NT2/D1 (cell line): ENCODE measurements at regions not wholly inside any gene's neighbourhood (a gene's known extent, or its start where the extent isn't known, plus 50 kb on each side); places are given as distances from the start of the nearest gene placed in this dataset.

ENCODE experiments used
- SUZ12 ChIP-seq: IDR thresholded peaks from 2 replicates; pipeline ENCODE4 v1.6.1; 2011; ENCODE audit not compliant: insufficient read length, insufficient read depth; ENCODE audit errors: extremely low read depth
- YY1 ChIP-seq: IDR thresholded peaks from 2 replicates; pipeline ENCODE4 v1.6.1; 2011; ENCODE audit not compliant: insufficient read length, insufficient read depth
- ZNF274 ChIP-seq: IDR thresholded peaks from 2 replicates; pipeline ENCODE4 v1.6.1; 2011; ENCODE audit warnings: mild to moderate bottlenecking, low read depth, low read length

DNA sequence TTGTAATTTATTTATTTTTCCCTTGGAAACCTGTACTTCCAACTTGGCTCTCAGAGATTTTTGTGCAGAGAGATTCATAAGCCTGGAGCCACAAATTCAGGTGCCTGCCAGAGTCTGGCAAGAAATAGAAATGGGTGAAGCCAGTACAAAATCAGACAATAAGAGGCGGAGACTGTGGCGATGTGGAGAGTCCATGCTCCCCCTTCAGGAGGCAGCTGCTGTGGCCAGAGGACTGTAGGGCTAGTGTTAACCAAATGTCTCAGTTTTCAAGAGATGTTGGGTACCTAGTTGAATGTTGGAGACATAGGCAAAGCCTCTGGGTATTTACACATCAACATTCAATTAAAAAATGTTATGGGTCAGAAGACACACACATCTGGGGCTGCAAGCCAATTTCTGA, 208.6 kb downstream of the PSAT1 start:
- TF ChIP-seq YY1 (no peak), SUZ12 (no peak), ZNF274 (no peak)
